GM12864 (cell line): ENCODE measurements at regions not wholly inside any gene's neighbourhood (a gene's known extent, or its start where the extent isn't known, plus 50 kb on each side); places are given as distances from the start of the nearest gene placed in this dataset.

ENCODE experiments used
- DNase-seq: peaks from one replicate; pipeline ENCODE4 v3.0.0-alpha.2; 2011; ENCODE audit warnings: low read depth
- H3K4me3 ChIP-seq: 2 replicates; pipeline ENCODE4 v1.5.1; 2011; ENCODE audit warnings: mild to moderate bottlenecking, low read depth, low read length, control low read depth
- TF ChIP-seq, protein P1 (sequence below): IDR thresholded peaks from 2 replicates; pipeline ENCODE4 v1.5.1; 2011; ENCODE audit warnings: low read depth, mild to moderate bottlenecking, moderate library complexity, low read length, control low read depth, inconsistent platforms; ENCODE audit errors: missing control alignments

- TF ChIP-seq, protein P1, sequence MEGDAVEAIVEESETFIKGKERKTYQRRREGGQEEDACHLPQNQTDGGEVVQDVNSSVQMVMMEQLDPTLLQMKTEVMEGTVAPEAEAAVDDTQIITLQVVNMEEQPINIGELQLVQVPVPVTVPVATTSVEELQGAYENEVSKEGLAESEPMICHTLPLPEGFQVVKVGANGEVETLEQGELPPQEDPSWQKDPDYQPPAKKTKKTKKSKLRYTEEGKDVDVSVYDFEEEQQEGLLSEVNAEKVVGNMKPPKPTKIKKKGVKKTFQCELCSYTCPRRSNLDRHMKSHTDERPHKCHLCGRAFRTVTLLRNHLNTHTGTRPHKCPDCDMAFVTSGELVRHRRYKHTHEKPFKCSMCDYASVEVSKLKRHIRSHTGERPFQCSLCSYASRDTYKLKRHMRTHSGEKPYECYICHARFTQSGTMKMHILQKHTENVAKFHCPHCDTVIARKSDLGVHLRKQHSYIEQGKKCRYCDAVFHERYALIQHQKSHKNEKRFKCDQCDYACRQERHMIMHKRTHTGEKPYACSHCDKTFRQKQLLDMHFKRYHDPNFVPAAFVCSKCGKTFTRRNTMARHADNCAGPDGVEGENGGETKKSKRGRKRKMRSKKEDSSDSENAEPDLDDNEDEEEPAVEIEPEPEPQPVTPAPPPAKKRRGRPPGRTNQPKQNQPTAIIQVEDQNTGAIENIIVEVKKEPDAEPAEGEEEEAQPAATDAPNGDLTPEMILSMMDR: no peak
- H3K4me3 ChIP-seq: no peak overlapping the region
- no peak for DNase-seq
Observed at GRCh38 chr1:175845338-175845737, 101.9 kb upstream of the TNR start.

GRCh38 chr1:175844877-175845276 lies 101.5 kb upstream of the TNR start:
- DNase-seq: no peak
- TF ChIP-seq, protein P1: no peak
- H3K4me3 ChIP-seq: no peak overlapping the region

DNA sequence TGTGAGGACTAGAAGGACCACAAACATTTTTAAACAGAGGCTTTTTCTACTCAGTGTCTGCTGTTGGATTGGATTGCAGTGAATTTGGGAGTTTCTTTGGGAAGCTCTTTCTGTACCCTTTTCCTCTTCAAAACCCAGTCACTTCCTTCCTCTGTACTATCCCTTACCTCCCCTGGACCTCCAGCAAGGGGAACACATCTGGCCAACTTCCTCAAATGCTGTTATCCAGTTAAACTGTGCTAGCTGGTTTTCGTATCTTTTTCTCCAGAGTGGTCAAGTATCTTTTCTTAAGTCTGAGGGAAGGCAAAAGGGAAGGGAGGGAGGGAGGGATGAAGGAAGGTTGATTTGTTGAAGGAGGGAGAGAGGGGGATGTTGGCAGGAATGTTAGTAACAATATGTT lies 99.2 kb upstream of the TNR start:
- TF ChIP-seq, protein P1: no peak
- no peak for DNase-seq
- no peak overlapping the region for H3K4me3 ChIP-seq

GRCh38 chr1:175841738-175842187 lies 98.4 kb upstream of the TNR start:
- DNase-seq: no peak
- TF ChIP-seq, protein P1: no peak
- no peak overlapping the region for H3K4me3 ChIP-seq

DNA sequence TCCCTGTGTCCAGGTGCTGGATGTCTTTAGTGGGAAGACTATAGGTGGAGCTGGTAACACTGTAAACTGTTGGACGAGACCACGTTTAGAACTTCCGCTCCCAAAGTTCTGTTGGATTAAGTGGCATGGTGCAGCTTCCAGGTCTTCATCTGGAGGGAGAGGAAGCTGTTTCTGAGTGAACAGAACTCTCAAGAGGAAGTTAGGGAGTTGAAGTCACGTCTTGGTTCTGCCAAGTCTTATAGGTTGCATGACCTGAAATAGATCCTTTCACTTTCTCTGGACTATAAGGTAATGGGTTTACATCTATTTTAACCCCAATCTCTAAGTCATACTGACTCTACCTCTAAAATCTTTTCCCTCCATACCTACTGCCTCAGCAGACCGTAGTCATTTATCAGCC lies 97.4 kb upstream of the TNR start:
- no peak overlapping the region for H3K4me3 ChIP-seq
- DNase-seq: no peak
- TF ChIP-seq, protein P1: no peak

DNA sequence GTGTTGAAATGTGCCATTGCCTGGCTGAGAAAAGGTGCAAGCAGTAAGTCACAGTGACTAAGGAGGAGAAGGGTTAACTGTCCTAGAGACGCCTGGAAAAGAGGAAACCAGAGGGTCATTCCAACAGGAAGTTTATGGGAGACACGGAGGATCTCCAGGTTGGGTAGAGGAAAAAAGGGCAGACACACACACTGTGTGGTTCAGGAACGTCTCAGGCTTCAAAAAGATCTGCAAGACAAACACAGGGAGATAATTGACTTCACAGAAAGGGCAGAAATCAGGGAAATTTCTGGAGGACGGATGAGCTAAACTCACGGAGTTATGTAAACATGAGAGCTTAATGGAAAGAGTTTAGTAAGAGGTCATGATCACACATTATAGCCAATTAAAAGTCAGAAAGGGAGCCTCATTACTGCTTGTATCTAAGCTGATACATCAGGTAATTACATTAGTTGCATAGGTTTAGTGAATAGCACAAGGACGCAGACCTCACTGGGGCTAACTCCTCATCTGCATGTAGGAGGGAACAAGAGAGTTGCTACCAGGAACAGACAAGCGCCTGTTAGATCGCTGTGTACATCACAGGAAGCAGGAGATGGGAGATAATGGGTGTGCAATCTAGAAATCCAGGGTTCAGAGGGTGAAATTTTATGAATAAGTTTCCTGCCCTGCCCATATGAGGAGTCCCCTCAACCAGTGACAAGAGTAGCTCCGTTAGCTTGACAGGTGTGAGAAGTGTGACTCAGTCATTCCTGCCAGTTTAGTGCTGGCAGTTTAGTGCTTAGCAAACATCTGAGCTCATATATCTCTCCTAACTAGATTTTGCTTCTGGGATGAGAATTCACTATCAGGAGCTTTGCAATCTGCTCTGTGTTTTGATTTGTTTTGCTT lies 96.6 kb upstream of the TNR start:
- TF ChIP-seq, protein P1: no peak
- DNase-seq: no peak
- no peak overlapping the region for H3K4me3 ChIP-seq

- no peak overlapping the region for H3K4me3 ChIP-seq
- DNase-seq: no peak
- TF ChIP-seq, protein P1: no peak
Observed at GRCh38 chr1:175834597-175834996, 91.2 kb upstream of the TNR start.
